DMS114 treated with DMSO at 0.1 percent for 48 hours (cell line): ENCODE measurements at regions not wholly inside any gene's neighbourhood (a gene's known extent, or its start where the extent isn't known, plus 50 kb on each side); places are given as distances from the start of the nearest gene placed in this dataset.
A peak's percentile ranks its signal among the peaks of the same experiment; 100 is the strongest.
"Not testable (repeated sequence)": the region's sequence is repeated elsewhere in the genome, so short reads cannot be mapped to it uniquely, and the experiment has no call there.

Experiments used
- DNase-seq: peaks from one replicate; lab custom pipeline; 2025; ENCODE audit not compliant: unreplicated experiment; lab: John Stamatoyannopoulos, UW

DNA sequence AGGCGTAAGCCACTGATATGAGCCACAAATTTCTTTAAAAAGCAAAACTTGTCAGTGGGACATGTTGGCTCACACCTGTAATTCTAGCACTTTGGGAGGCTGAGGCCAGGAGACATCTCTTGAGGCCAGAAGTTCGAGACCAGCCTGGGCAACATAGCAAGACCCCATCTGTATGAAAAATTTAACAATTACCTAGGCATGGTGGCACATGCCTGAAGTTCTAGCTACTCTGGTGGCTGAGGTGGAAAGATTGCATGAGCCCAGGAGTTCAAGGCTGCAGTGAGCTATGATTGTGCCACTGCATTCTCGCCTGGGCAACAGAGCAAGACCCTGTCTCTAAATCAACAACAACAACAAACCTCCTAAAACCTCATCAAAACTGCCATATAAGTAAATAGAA, 147.6 kb upstream of the BARHL2 start:
- no peak for DNase-seq

DNA sequence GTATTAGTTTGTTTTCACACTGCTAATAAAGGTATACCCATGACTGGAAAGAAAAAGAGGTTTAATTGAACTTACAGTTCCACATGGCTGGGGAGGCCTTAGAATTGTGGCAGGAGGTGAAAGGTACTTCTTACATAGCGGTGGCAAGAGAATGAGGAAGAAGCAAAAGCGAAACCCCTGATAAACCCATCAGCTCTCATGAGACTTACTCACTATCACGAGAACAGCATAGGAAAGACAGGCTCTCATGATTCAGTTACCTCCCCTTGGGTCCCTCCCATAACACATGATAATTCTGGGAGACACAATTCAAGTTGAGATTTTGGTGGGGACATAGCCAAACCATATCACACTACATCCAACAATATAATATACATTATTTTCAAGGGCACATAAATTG, 145.7 kb upstream of the BARHL2 start:
- DNase-seq = no peak

- not testable (repeated sequence) for DNase-seq
These were observed 144.3 kb upstream of the BARHL2 start for GRCh38 chr1:90861421-90861820.

DNA sequence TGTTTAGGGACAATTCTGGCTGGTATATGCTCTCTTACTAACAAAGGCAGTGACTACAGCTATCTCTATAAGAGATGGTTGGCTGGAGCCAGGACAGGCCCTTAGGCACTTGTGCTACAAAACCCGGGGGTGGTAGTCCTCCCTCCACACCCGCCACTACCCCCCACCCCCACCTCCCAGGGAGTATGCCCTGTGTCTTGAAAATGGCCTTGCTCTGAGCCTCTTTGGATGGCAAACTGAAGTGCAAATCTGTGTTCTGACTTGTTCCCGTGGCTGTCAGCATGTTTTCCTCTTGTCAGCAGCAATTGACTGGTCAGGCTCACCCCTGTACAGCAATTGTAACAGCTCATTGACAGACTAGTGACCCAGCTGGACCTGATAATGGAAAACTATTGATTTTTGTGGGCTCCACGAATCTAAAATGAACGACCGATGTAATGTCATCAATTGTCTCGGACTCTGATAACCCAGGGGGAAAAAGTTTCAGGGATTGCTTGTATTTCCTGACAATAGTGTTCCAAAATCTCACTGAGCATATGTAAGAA, 139.4 kb upstream of the BARHL2 start:
- DNase-seq = no peak

GRCh38 chr1:90854397-90854924, 137.4 kb upstream of the BARHL2 start:
- DNase-seq = no peak

- no peak for DNase-seq
These were observed 134.6 kb upstream of the BARHL2 start for GRCh38 chr1:90851711-90852050.

GRCh38 chr1:90850898-90851710, 134.0 kb upstream of the BARHL2 start:
- DNase-seq = peak; percentile 57

GRCh38 chr1:90850181-90850897, 133.2 kb upstream of the BARHL2 start:
- peak; percentile 34 for DNase-seq

DNA sequence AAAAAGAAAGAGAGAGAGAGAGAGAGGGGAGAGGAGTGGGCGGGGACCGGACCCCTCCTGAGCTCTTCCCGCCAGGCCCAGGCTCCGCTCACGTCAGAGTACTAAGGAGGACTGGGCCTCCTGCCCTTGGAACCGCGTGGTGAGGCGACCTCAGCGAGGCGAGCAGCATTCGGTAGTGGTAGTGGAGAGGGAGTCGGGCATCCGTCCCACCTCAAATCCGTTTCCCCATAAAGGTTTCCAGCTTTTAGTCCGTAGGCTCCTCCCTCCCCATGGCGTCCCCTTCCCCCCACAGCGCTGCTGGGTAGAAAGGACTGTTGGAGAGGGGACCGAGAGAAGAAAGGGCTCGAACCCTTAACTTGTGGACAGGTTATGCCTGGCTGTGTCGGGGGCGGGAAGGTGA, 124.4 kb upstream of the BARHL2 start:
- DNase-seq = no peak

DNA sequence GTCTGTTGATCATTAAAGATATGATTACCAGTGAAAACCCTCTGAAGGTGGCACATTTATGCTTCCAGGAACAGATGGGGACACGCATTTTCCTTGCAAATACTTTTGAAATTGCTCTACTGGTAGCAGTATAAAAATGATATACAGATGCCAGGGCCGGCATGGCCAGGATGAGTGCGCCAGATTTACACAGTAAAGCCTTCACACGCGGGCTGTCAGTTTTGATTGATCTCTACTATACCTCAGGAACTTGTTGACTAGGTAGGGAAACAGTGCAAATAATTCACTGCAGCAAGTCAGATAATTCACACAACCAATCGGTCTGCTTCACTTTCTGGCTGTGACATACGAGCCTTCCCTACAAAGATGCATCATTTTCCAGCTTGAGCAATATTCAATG, 123.2 kb upstream of the BARHL2 start:
- DNase-seq = no peak

DNA sequence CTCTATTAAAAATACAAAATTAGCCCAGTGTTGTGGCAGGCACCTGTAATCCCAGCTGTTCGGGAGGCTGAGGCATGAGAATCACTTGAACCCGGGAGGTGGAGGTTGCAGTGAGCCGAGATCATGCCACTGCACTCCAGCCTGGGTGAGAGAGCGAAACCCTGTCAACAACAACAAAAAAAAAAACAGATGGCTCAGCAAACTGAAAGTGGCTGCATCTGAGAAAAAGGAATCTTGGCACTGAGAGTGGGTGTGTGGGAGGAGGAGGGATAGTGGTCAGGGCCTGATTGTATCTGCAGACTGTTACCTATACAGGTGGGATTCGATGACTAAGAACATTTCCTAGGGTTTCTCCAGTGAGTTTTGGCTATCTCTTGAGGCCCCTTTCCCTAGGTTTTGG, 122.2 kb upstream of the BARHL2 start:
- DNase-seq = no peak

GRCh38 chr1:90838720-90839119, 121.6 kb upstream of the BARHL2 start:
- DNase-seq = no peak

GRCh38 chr1:90837420-90837819, 120.3 kb upstream of the BARHL2 start:
- no peak for DNase-seq

DNA sequence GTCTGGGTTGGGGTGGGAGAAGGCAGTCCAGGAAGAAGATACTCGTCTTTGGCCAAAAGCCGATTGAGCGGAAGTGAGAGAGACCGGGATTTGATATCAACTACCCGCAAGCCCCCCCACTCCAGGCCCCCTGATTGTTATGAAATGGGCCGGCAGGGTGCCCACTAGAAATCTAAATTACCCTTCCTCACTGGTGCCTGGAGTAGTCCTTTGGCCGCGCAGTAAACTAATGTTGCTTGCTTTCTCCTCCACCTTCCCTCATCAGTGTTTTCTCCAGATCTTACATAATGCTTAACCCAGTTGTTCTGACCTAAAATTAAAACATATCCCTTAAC, 119.2 kb upstream of the BARHL2 start:
- no peak for DNase-seq

GRCh38 chr1:90835661-90836344, 118.7 kb upstream of the BARHL2 start:
- DNase-seq = no peak

DNA sequence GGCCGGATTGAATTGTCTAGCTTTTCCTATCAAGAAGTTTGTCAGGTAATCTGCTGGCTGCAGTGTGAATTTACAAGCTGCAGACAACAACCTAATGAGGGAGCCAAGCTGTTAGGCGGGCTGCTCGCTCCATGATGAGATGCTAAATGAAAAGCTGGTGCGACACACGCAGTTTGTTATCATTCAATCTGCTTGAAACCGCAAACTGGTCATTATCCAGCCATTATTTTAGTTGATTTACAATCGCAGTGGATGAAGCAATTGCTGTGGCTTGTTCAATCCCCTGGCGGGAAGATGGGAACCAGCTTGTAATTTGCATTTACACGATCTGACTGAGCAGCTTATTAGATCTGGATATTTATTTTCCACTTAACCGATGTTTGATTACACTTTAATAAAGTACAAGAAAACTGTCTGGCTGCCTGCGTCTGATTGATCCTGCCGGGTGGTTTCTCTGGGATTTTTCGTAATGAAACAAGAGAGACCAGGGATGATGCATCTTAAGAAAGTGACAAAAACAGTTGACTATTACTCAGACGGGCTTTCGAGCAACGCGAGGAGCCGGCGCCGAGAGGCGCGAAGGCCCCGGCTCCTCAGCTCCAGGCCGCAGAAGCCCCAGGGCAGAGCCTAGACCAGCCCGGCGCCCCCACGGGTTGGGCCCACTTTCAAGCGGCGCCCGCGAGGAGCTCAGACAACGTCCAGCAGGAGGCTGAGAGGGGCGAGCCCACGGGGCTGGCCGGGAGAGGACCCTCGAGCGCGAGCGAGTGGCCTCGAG, 118.0 kb upstream of the BARHL2 start:
- DNase-seq = no peak

DNA sequence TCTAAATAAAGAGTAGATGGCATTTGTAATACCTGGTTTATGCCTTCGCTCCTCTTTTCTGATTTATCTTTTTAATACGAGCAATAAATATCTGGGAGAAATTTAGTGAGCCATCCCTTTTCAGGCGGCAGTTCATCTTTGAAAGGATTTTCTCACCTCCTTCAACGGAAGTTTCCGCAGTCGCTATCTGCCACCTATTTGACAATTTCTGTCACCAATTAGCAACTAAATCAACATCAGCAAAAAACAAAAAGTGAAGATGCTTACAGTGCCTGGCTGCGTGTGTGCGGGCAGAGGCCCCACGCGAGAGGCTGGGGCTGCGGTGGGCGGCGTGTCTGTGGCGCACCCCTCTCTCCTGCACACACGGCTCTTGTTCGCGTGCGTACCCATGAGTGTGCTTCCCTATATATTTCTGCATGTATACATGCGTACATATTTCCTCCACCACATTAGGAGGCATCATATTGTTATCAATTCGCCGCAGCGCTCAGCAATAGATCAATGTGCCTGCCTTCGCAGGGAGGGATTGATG, 117.3 kb upstream of the BARHL2 start:
- no peak for DNase-seq

GRCh38 chr1:90833466-90834110, 116.5 kb upstream of the BARHL2 start:
- no peak for DNase-seq

DNA sequence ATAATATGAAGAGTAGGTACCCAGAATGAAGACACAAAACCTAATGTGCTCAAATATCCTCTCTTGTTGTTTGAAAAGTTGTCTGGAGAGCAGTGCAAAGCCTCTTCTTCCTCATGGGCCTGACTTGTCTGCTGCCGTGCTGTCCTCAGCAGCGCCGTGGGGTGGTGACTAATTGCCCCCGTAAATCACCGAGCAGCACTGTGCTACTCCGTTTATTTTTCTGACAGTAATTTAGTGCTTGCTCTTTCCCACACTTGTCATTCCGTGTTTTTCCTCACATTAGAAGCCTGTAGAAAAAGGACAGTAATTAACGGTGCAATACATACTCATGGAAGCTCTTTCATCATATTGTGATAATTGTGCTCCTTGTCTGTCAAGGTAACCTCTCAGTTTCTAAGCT, 114.8 kb upstream of the BARHL2 start:
- no peak for DNase-seq

DNA sequence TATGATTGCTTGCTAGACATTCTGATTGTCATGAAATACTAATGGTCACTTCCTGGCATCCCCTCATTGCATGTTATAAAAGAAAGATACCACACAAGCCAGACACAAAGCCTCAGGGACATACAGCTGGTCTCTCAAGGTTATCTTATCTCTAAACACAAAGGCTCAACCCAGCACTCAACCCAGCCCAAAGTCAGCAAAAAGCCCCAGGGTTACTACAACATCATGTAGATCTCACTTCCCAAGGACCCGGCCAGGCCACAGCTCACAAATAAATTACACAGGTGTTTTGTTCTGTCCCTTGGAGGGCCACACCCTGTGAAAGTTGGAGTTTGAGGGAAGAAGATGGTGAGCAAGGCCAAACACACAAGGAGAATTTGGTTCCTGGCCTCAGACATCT, 109.7 kb upstream of the BARHL2 start:
- no peak for DNase-seq
